ENCODE measurements at regions not wholly inside any gene's neighbourhood (a gene's known extent, or its start where the extent isn't known, plus 50 kb on each side); places are given as distances from the start of the nearest gene placed in this dataset.

GRCh38 chr17:36869856-36870719 lies 67.2 kb upstream of the LHX1 start:
- DNase-seq: no peak

GRCh38 chr17:36870720-36870999 lies 66.6 kb upstream of the LHX1 start:
- DNase-seq: no peak

DNA sequence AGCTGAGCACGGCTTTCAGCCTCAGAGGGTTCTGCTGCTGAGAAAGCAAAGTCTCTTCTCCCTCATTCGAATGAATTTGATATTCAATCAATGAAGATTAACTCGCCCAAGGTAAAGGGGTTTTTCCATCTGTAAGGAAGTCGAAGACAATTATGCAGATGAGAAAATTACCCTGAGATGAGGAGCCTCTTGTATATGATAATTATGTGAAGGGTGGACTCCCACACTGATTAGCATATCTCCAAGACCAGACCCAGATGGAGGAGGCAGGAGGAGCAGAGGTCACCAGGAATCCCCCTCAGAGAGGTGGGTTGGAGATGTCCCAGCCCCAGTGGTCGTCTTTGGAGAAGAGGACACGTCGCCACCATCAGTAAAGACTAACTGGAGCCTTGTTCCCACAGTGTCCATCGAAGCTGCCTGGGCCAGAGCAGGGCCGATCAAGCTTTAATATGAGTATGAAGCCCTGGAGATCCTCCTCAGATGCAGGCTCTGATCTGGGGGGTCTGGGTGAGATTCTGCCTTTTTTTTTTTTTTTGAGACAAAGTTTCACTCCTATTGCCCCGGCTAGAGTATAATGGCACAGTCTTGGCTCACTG lies 61.5 kb upstream of the LHX1 start:
- DNase-seq: no peak

DNA sequence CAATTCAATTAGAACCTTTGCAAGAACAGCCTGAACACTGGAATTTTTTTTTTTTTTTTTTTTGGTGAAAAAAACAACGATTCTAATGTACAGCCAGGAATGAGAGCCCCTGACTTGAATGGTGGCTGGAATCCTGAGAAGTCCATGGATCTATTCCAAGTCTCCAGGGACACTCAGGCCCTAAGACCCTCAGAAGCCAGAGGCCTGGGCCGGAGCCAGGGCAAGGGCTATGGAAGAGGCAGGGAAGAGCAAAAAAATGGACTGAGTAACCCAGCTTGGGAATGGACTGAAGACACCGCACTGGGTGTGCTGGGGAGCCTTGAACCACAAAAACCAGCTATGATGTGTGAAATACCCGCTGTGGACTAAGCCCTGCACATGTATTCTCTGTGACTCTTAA lies 60.3 kb upstream of the LHX1 start:
- DNase-seq: no peak

- DNase-seq: no peak
These were observed 59.5 kb upstream of the LHX1 start for GRCh38 chr17:36877771-36878170.

GRCh38 chr17:36878216-36878615 lies 59.1 kb upstream of the LHX1 start:
- no peak for DNase-seq

DNA sequence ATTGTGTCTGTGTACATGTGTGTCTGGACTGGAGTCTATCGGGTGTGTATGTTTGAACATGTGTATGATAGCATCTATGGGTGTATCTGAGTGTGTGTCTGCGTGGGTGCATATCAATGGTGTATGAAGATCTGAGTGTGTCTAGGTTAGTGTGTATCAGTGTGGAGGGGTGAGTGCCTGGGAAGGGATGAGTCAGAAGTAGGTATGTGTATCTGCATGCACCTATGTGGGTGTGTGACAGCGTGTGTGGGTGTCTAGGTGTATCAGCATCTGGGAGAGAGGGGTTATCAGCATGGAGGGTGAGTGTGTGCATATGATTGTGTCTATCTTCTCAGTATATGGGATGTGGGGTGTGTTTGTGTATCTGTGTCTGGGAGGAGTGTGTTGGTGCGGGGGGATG lies 58.2 kb upstream of the LHX1 start:
- no peak for DNase-seq

GRCh38 chr17:36879624-36880131 lies 57.6 kb upstream of the LHX1 start:
- no peak for DNase-seq

DNA sequence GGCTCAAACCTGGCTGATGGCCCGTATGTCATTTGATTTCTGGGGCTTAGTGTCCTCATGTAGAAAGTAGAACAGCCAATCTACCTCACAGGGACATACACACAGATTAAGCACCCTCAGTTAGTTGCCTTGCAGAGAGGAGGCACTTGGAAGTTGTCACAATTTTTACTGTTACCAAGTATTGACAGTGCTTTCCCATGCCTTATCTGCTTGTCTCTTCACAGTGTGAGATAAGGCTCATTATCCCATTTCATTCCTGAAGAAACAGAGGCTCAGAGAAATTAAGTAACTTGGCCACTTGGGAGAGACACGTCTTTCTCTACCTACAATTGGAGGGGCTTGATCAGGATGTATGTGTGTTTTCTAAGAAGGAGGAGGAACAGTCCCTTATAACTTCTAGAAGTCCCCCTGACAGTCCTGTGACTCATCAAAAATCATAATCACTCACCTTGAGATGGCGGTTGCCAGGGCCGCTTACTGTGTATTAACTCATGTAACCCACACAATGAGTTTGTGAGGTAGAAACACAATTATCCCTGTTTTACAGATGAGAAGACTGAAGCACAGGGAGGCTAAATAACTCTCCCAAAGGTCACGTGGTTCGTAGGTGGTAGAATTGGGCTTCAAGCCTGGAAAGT lies 56.9 kb upstream of the LHX1 start:
- no peak for DNase-seq

DNA sequence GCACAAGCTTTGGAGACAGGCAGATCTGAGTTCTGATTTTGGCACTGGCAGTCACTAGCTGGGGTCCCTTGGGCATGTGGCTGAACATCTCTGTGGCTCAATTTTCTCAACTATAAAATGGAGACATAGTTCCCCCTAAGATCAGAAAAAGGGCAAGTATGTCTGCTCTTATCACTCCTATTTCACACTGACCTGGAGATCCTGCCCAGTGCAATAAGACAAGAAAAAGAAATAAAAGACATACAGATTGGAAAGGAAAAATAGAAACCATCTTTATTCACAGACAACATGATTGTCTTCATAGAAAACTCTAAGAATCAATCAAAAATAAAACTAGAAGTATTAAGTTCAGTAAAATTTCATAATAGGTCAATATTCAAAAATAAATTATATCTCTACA lies 56.0 kb upstream of the LHX1 start:
- DNase-seq: no peak

GRCh38 chr17:36884495-36885152 lies 52.7 kb upstream of the LHX1 start:
- DNase-seq: no peak

DNA sequence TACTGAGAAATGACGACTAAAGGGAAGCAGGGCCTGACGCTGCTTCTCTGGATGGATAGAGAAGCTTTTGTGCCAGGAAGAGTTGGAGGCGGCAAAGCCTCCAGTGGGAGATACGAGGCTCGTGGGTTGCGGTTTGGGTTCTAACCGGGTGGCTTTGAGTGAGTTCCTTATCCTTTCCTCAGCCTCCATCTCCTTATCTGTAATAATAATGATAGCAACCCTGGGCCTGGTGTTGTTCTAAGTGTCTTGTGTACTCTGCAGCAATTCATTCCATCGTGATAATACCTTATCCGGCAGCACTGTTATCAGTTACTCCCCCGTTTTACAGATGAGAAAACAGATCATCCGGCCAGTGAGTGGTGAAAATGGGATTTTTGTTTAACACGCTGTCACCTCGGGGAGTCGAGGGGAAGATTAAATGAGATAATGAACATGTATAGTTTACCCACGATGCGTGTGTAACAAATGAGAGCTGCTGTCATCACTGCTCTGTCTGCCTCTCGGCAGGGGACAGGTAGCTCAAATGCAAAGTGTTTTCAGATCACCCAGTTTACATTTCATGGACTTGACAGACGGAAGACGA lies 52.0 kb upstream of the LHX1 start:
- DNase-seq: no peak

DNA sequence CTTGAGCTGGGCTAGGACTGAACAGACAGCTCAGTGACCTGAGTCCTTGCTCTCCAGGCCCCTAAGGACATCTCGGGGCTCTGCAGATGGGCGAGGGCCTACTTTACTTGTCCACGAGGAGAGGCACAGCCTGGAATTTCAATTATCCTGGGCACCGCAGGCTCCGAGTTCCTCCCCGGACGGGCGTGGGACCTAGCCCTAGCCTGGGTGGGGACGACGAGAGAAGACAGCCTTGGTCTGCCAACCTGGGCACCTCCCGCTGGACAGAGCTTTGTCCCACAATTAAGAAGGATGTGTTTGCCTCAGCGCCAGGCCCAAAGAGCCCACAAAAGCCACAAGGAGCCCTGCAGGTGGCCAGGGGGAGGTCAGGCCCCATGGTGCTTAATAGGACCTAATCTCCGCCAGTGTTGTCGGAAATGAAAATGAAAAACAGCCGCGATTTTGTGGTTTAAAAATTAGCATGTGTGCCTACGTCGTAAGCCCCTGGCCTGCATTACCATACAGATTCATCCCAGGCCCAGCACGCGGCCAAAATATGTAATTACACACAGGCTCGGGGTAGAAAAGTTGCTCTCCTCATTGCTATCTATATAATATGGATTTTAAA lies 51.4 kb upstream of the LHX1 start:
- DNase-seq: no peak
